ENCODE measurements at regions not wholly inside any gene's neighbourhood (a gene's known extent, or its start where the extent isn't known, plus 50 kb on each side); places are given as distances from the start of the nearest gene placed in this dataset.

DNA sequence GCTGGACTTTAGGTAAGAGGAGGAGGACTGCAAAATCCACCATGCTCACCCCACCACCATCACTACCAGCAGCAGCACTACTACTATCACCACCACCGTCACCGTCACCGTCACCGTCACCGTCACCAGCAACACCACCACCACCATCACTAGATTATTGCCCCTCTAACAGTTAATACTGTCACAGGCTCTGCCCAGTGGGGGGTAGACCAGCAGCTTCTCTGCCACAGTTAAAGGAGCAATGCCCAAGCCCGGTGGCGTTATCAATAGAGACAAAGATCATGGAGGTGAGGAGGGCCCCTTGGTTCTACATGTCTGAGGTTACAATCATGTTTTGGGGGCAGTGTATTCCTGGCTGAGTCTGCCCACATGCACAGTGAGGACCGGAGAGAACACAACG lies 184.4 kb upstream of the DYNLRB2 start:
- no peak for DNase-seq (ENCODE audit: low spot score)

DNA sequence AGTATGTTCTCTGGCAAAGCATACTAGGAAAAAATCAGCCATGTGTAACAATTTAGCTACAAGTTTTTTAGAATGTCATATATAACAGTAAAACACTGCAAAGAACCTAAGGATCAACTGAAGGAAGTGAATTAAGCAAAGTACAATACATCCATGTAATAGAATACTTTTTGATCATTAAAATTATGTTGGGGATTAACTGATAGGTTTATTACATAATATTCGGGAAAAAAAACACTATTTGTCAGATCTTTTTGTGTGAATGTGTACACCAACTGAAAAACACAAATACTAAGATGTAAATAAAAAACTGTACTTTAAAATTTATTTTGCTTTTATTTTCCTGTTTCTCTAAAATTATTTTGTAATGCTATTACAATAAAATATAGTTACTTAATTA lies 185.5 kb upstream of the DYNLRB2 start:
- DNase-seq (ENCODE audit: low spot score), result no peak

DNA sequence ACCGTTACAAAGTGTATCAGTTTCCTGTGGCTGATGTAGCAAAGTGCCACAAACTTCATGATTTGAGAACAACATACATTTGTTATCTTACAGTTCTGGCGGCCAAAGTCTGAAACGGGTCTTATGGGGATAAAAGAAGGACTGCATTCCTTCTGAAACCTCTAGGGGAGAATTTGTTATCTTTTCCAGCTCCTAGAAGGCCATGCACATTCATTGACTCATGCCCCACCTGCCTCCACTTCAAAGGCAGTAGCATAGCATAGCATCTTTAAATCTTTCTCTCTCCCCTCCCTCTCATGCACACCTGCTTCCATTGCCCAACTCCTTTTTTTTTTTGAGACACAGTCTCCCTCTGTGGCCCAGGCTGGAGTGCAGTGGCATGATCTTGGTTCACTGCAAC lies 190.7 kb upstream of the DYNLRB2 start:
- DNase-seq (ENCODE audit: low spot score), result no peak

DNA sequence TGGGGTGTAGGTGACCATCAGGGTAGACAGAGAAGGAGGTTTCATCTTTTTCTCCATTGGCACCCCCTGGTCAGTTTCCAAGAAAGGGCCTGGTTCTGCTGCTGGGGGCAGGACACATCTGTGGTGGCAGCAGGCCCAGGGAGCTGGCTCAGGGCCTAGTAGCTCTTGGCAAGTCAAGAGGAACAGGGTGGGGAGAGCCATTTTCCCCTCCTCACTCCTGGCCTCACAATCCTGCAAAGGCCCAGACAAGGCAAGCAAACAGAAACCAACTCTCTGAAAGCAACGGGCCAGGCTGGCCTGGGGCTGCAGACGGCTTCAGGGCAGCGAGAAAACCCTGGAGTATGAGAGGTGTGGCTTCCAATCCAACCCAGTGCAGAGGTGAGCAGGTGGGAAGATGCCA lies 192.9 kb upstream of the DYNLRB2 start:
- no peak for DNase-seq (ENCODE audit: low spot score)

DNA sequence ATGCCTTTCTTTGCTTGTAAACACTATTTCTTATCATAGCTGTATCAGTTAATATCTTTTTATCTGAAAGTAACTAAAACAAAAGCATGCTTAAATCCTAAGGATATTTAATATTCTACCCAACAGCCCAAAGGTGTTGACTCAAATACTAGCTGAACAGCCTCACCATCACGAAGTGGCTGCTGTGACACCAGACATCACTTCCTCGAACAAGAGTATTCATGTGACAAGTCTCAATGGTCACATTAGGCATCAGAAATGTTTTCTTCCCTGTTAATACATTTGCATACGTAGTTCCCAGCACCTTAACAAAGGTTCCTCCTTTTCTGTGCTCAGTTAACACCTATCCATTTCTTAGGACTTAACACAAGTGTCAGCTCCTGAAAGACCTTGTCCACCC lies 193.8 kb upstream of the DYNLRB2 start:
- DNase-seq (ENCODE audit: low spot score), result no peak

DNA sequence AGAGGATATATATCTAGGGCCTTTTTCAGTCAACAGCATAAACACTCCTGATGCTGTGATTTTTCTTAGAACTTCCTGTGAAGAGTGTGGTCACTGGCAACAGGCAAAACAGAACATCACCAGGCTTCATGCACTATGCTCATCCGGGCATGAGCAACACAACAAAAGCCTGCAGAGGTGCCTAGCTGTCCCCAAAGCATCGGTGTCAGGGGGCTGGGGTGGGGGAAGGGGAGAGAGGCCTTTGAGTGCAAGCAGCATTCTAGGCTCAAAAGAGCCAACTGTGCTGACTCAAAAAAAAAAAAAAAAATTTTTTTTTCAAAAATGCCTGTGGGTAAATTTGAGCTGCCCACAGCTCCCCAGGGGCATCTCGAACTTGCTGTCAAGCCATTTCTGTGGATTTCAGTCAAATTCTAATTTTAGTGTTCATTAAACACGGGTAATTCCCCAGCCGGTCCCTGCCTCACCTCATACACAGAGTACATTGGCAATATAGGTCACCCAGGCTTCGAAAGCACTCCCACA lies 194.6 kb upstream of the DYNLRB2 start:
- DNase-seq (ENCODE audit: low spot score), result no peak

DNA sequence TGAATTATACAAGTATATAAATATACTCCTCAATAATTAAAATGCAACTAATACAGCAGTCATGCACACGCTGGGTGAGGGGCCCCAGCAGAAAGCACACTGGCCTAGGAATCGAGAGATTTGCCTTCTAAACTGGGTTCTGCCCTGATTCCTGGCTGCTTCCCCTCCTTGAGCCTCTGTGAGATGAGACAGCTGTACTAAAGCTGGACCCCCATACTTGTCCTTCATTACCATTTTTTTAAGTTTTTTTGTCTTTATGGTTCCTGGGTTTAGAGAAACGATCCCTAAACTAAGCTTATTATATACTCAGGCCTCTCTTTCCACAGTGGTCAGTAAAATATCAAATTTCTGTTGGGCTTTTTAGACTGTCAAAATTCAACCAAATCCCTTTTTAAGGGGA lies 195.1 kb upstream of the DYNLRB2 start:
- DNase-seq (ENCODE audit: low spot score), result no peak

DNA sequence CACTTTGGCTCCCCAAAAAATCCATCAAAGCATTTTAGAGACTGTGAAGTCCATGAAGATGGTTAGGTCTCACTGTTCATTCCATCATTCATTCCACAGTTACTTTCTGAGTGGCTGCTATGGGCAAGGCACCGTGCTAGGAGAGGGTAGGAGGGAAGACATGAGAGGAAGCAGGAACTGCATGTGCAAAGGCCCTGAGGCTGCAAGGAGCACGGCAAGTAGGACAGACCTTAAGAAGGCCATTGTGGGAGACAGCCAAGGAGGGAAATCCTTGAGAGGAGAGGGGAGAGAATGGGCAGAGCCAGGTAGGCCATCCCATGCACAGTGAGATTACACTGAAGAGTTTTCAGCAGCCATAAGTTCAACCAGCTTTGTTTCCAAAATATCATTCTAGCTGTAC lies 196.2 kb upstream of the DYNLRB2 start:
- DNase-seq (ENCODE audit: low spot score), result no peak

DNA sequence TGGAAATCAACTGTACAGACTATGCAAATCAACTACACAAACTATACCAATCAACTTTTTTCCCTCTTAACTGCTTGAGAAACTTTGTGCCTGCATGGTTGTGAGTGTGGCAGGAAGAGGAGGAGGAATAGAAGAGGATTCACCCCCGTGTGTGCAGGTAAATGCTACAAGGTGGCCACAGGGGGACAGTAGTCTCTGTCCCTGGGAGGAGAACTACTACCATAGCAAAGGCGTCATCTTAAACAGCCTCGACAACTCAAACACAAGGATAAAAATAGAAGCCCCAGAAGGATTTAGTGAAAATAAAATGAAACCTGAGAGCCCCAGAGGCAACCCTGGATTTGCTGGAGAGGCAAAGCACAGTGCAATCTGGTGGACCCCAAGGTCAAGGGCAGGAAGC lies 199.5 kb upstream of the DYNLRB2 start:
- DNase-seq (ENCODE audit: low spot score), result no peak

DNA sequence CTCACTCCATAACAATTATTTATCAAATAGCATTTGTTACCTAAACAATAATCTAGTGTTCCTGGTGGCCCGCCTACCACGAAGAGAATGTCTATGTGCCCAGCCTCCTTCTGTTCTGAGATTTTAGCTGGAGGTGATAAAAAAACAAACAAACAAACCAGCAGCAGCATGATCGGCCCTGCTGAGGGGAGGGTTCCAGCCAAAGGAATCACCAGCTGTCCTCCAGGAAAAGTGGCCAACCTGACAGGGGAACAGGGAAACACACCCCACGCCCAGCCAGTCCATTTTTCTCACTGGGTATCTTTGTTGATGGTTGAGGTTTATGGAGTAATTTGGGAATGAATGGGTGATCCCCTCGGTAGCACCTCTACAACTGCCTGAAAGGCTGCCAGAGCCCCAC lies 203.0 kb upstream of the DYNLRB2 start:
- DNase-seq (ENCODE audit: low spot score), result no peak

DNA sequence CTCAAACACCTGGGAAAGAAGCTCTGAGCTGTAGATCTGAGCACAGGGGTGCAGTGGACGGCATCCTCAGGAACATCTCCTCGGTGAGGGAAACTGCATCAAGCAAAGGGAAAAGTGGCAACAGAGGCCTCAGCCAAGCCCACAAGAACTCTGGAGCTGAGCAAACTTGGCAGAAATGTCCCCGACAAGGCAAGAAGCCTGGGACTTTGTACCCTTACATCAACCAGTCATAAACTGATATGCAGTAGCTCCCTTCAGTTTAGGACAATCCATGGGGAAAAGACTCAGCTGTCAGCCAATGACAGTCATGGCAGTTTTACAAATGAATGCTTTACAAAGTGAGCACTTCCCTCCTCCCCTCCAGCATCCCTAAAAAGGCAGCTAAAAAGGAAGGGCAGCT lies 210.0 kb upstream of the DYNLRB2 start:
- DNase-seq (ENCODE audit: low spot score), result no peak

DNA sequence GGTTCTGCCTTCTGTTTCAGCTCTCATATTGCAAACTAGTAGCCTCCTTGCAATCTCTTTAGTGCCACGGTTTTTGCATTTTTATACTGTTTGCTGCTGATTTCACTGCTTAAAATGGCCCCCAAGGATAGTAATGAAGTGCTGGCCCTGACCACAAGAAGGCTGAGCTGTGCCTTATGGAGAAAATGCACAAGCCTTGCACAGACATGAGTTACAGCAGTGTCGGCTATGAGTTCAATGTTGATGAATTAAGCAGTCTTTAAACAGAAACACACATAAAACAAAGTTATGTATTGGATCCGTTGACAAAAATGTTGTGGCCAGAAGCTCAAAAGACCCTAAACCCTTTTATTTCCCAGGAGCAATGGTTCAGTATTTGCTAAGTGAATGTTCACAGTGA lies 210.6 kb upstream of the DYNLRB2 start:
- DNase-seq (ENCODE audit: low spot score), result no peak

DNA sequence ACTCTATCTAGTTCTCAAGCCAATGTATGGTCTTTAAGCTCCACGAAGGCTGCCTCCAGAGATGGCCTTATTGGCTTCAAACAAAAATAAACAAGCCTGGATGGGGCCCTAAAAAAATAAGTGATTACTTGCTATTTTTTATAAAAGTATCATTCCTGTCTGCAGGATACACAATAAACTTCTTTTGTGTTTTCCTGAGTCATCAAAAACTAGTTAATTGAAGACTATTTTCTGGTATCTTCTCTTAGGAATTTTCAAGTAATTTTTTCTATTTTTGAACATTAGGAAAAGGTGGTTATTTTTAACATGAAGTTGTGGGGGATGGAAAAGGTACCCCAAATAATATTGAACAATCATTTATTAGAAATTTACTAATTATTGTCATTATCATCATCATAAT lies 213.1 kb upstream of the DYNLRB2 start:
- DNase-seq (ENCODE audit: low spot score), result no peak

DNA sequence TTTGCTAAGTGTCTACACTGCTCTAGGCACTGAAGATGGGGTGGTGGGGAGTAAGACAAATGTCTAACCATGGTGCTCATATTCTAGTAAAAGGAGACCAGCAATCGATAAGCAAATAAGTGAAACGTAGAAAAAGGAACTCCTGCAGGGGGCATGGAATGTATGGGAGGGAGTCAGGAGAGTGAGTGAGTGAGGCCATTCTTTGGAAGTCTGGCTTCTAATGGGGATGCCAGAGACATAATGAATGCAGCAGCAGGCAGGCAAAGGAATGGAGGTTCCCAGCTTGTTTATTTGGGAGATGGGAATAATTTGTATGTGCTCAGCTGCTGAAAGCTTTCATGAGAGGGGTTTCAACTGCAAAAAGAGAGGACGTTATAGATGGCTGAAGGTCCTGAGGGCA lies 216.4 kb upstream of the DYNLRB2 start:
- no peak for DNase-seq (ENCODE audit: low spot score)

DNA sequence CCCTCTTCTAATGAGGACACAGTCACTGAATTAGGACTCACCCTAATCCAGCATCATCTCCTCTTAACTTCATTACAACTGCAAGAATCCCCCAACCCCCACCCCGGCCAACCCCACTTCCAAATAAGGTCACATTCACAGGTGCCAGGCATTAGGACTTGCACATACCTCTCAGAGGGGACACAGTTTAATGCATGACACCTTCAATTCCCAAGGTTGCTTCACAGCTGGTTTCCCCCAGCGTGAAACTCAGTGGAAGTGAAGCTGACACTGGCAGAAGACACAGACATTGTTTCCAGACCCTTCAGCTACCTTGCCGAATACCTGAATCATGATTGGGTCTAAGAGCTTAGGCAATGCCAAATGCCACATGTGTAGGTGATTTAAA lies 217.0 kb upstream of the DYNLRB2 start:
- DNase-seq (ENCODE audit: low spot score), result no peak

DNA sequence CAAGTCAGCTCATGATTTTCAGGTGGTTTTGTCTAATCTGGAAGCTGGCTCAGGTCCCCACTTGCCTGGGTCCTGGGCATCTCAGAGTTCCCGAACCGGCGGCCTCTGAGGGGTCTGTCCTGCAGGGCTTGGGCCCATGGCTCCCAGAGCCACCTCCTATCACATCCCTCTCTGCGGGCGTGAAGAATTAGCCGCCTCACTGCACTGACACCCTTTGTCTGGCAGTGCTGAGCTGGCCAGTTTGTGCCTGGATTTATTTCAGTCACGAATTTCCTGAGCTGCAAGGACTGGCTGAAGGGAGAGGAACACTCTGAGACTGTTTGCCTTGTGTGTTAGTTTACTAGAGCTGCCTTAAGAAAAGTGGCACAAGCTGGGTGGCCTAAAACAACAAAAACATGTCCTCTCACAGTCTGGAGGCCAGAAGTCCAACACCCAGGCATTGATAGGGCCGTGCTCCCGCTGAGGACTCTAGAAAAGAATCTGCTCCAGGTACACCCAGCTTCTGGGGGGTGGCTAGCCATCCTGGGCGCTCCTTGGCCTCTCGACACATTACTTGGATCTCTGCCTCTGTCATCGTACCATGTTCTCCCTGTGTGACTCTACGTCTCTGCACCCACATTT lies 217.5 kb upstream of the DYNLRB2 start:
- DNase-seq (ENCODE audit: low spot score), result no peak

DNA sequence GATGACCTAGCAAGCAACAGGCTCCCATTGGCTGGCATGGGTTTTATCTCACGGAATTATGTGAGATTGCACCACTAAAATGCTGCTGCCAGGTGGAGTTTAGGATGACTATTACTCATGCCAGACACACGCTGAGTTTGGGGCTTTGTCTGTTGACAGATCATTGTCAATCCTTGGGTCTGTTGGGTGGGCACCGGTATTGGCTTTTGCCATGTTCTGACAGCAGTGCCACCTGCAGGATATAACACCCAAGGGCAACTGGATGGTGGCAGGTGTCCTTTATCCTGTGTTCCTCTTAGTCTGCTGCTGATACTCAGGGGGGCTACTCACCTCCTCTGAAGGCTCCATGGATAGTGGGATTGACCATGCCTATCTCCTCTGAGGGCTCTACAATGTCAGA lies 221.6 kb upstream of the DYNLRB2 start:
- DNase-seq (ENCODE audit: low spot score), result no peak

DNA sequence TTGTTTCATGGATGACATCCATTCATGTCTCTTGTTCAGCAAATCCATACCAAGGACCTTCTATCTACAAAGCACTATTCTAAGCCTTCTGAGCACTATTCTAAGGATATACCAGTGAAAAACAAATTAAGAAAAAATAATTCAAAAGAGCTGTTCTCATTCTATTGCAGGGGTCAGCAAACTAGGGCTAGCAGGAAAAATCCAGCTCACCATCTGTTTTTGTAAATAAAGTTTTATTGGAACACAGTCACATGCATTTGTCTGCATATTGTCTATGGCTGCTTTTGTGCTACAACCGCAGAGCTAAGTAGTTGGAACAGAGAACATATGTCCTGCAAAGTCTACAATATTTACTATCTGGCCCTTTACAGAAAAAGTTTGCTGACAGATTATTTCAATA lies 222.7 kb upstream of the DYNLRB2 start:
- DNase-seq (ENCODE audit: low spot score), result no peak

DNA sequence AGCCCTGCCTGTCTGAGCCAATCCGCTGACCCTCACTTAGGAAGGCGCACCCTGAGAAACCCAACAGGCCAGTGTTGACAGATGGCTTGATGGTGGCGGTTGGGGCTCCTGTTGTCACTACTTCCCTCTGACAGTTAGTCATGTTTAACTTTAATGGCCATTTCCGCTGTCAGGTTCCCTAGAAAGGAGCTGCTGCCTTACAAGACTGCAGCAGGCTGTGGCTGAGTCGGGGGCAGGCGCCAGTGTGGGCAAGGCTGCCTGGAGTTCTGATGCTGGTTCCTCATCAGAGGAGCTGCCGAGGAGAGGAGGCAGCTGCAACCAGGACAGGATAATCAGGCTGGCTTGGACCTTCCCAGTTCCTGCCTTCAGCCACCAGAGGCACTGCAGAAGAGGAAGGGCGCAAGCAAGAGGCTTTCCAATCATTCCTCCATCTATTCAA lies 223.2 kb upstream of the DYNLRB2 start:
- no peak for DNase-seq (ENCODE audit: low spot score)

DNA sequence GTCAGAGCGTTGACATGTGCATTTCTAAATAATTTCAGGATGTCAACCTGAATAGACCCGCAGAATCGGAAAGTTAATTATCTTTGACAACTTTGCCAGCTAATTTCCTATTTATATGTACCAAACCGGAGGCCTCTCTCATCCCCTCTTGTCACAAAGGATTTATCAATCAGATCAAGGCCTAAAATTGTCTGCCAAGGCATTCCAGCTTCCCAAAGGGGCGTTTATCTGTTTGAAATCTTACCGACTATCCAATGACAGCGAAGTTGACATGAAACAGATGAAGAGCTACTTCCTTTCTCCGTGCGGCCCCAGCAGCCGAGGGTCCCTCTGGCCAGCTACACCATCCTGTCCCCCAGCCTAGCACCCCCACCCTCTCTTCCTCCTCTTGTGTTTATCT lies 223.7 kb upstream of the DYNLRB2 start:
- DNase-seq (ENCODE audit: low spot score), result no peak

DNA sequence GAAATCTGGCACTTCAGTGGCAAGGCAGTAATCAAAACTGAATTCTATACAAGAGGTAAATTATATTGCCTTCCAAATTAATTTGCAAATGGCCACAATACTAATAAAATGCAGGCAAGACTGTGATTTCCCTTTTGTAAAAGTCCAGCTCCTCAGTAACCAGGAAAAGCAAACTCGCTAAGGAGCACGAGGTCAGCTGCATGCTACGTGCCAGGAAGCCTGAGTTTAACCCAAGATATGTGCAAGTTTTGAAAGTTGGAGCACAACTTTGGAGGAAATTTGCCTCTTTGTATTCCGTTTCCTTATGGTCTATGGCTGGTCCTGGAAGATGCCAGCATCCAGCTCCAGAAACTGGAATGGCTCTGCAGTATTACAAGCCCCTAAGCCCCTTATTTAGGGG lies 226.8 kb upstream of the DYNLRB2 start:
- DNase-seq (ENCODE audit: low spot score), result no peak

DNA sequence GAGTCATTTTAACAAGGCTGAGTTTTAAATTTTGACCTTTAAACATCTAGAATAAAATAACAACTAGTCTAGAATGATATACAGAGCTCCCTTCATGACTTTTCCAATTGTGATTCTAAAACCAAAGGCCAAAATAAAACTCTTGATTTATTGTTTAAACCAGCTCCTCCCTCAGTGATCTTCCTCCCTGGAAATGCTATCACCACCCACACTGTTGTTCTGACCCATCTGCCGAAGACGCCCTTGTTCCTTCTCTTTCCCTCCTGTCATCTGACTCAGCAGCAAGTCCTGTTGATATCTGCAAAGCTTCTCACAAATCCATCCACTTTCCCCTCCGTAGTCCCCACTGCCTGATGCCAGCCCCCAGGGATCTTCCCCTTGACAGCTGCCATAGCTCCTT lies 231.6 kb upstream of the DYNLRB2 start:
- DNase-seq (ENCODE audit: low spot score), result no peak

DNA sequence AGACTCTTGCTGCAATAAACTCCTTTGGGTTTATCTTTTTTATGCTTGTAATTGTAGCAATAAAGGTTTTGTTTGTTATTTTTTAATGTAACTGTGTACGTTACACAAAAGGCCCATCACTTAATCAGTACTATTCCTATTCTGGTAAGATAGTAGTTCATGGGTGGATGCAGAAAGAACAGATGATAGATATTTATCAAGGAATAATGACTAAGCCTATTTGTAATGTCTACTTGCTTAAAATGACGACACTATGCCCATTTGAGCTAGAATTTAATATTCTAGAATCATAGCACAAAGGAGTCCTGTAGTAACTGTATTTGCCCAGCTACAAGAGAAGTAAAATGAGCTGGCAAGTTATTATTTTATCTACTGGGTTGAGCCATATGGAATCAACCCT lies 235.4 kb upstream of the DYNLRB2 start:
- DNase-seq (ENCODE audit: low spot score), result no peak

DNA sequence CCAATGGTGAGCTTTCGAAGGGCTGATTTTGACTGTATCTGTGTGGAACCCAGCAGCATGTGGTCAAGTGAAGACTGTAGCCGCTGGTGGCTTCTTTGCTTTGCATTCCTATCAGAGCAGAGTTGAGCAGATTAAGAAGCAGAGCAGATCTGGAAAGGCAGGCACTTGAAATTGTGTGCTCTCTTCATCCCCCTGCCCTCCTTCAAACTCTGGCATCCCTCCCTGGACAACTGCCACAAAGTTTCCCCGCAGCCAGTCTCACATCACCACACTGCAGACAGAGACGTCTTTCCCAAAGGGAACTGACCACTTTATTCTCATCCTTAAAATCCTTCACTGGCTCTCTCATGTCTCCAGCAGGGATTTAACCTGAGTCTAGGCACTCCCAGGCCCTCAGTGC lies 237.1 kb upstream of the DYNLRB2 start:
- DNase-seq (ENCODE audit: low spot score), result no peak

DNA sequence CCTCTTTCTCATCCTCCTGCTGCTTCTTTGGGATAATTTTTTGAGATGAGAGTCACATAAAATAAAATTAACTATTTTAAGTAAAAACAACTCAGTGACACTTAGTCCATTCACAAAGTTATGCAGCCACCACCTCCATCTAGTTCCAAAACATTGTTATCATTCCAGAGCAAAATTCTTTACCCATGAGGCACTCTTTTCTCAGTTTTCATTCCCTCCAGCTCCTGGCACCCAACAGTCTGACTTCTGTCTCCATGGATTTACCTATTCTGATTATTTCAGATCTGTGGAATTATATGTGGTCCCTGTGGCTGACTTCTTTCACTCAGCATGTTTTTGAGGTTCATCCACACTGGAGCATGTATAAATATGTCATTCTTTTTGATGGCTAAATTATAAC lies 239.9 kb upstream of the DYNLRB2 start:
- no peak for DNase-seq (ENCODE audit: low spot score)

Measured in D341Med (cell line).